Mammary epithelial cell (primary cell): ENCODE measurements at regions not wholly inside any gene's neighbourhood (a gene's known extent, or its start where the extent isn't known, plus 50 kb on each side); places are given as distances from the start of the nearest gene placed in this dataset.
"Not testable (repeated sequence)": the region's sequence is repeated elsewhere in the genome, so short reads cannot be mapped to it uniquely, and the experiment has no call there.

Experiments used
- EZH2 ChIP-seq: IDR thresholded peaks from 2 replicates; pipeline ENCODE4 v1.6.1; 2012; ENCODE audit warnings: low read length, inconsistent platforms, borderline replicate concordance
- TF ChIP-seq, protein P1 (sequence below), 2 donors: IDR thresholded peaks in 1 of 2; conservative IDR thresholded peaks in 1 of 2; 2 replicates each; pipeline ENCODE4 v1.5.1; 2011 to 2012; ENCODE audit warnings: inconsistent platforms in 2 of 2, low read length in 2 of 2, mild to moderate bottlenecking in 2 of 2, control low read depth in 1 of 2, low read depth in 1 of 2; ENCODE audit not compliant: insufficient read depth in 1 of 2; ENCODE audit errors: extremely low read depth in 1 of 2

- TF ChIP-seq, protein P1, sequence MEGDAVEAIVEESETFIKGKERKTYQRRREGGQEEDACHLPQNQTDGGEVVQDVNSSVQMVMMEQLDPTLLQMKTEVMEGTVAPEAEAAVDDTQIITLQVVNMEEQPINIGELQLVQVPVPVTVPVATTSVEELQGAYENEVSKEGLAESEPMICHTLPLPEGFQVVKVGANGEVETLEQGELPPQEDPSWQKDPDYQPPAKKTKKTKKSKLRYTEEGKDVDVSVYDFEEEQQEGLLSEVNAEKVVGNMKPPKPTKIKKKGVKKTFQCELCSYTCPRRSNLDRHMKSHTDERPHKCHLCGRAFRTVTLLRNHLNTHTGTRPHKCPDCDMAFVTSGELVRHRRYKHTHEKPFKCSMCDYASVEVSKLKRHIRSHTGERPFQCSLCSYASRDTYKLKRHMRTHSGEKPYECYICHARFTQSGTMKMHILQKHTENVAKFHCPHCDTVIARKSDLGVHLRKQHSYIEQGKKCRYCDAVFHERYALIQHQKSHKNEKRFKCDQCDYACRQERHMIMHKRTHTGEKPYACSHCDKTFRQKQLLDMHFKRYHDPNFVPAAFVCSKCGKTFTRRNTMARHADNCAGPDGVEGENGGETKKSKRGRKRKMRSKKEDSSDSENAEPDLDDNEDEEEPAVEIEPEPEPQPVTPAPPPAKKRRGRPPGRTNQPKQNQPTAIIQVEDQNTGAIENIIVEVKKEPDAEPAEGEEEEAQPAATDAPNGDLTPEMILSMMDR (conservative IDR thresholded peaks at IDR 0.05 in 1 of 2, IDR thresholded peaks at IDR 0.05 in 1 of 2; ENCODE audit: extremely low read depth in 1 of 2, insufficient read depth in 1 of 2, low read depth in 1 of 2, low read length in 2 of 2), result not testable (repeated sequence)
- TF ChIP-seq EZH2, result not testable (repeated sequence)
Measured at GRCh38 chr13:18710673-18711072, 471.0 kb downstream of the TUBA3C start.
